ENCODE measurements at regions not wholly inside any gene's neighbourhood (a gene's known extent, or its start where the extent isn't known, plus 50 kb on each side); places are given as distances from the start of the nearest gene placed in this dataset.

- peak; percentile 59 for TF ChIP-seq PRDM6 (tag by site-specific recombination; IDR thresholded peaks at IDR 0.05)
- TF ChIP-seq INSM2 (tag by site-specific recombination; IDR thresholded peaks at IDR 0.05): peak; percentile 86
- 0 out of 2 replicates have a peak, but pooled peaks have one; percentile 4 for TF ChIP-seq ZNF843 (tag by site-specific recombination; IDR thresholded peaks at IDR 0.05)
- no peak for TF ChIP-seq ZNF558 (tag by site-specific recombination; IDR thresholded peaks at IDR 0.05)
- TF ChIP-seq ZNF266 (tag by site-specific recombination; IDR thresholded peaks at IDR 0.05; ENCODE audit: low read depth): no peak
- peak; percentile 44; the same call in 1 of the 2 replicates for TF ChIP-seq ZNF18 (tag by site-specific recombination; IDR thresholded peaks at IDR 0.05)
- no peak for TF ChIP-seq ZNF19 (tag by site-specific recombination; IDR thresholded peaks at IDR 0.05; ENCODE audit: low read depth)
- no peak for TF ChIP-seq GLIS1 (tag by site-specific recombination; IDR thresholded peaks at IDR 0.05)
- peak; percentile 62 for TF ChIP-seq ZNF660 (tag by site-specific recombination; IDR thresholded peaks at IDR 0.05)
- TF ChIP-seq ZBTB11 (tag by site-specific recombination; conservative IDR thresholded peaks at IDR 0.05; ENCODE audit: low read depth): 0 out of 2 replicates have a peak, but pooled peaks have one; percentile 18
Measured at GRCh38 chr1:182185842-182186756, 124.6 kb upstream of the ZNF648 start (continued).

- TF ChIP-seq ZNF274 (IDR thresholded peaks at IDR 0.05; ENCODE audit: low read length) (no peak), ZNF274 (tag by site-specific recombination; IDR thresholded peaks at IDR 0.05; ENCODE audit: borderline replicate concordance) (no peak), REPIN1 (tag by site-specific recombination; IDR thresholded peaks at IDR 0.05; ENCODE audit: low read depth) (no peak), PRDM1 (tag by site-specific recombination; IDR thresholded peaks at IDR 0.05) (peak; percentile 47; the same call in 1 of the 2 replicates), ZNF610 (tag by site-specific recombination; IDR thresholded peaks at IDR 0.05; ENCODE audit: borderline replicate concordance) (no peak), ELK4 (IDR thresholded peaks at IDR 0.05; ENCODE audit: borderline replicate concordance, low read depth, low read length) (no peak)
- ChIA-PET POLR2A (no interaction called here), CTCF (interaction anchor here (1.8 kb wide), 1 partner anchor 13 kb away, joined by 7 read pairs; no protein-coding TSS in a partner anchor)
- Histone ChIP-seq H3K36me3 (ENCODE audit: control insufficient read depth in 2 of 2, insufficient read depth in 1 of 2, low read length in 2 of 2) (no peaks in the 10 kb centered on the region), H3K4me3 (ENCODE audit: low read depth, low read length) (no peak overlapping the region), H3K9me3 (ENCODE audit: control insufficient read depth, insufficient read depth, low read depth, low read length) (no peaks in the 10 kb centered on the region), H3K4me1 (ENCODE audit: control insufficient read depth, insufficient read depth, low read length) (peaks cover 17% of the 10 kb centered on the region), H3K27ac (ENCODE audit: extremely low read depth, low read depth, low read length) (no peak overlapping the region)
Measured at GRCh38 chr1:182185136-182185535, 123.6 kb upstream of the ZNF648 start.

Data from HEK293 (cell line).